ENCODE measurements at regions not wholly inside any gene's neighbourhood (a gene's known extent, or its start where the extent isn't known, plus 50 kb on each side); places are given as distances from the start of the nearest gene placed in this dataset.

DNA sequence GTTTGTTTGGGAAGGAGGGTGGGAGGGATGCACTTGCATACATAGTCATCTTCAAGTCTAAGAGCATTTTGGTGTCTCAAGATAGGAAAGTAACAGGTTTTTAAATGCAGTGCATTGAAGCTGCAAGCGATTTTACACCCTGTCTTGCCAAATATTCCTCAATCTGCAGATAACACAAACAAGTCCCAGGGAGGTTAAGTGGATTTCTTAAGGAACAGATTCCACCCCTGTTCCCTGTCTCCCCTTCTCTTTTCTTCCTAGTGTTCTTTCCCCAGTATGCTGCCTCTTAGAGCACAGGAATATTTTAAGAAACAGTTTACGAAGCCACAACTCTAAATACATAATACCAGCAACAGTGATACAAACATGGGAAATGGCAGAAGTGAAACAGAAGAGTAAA is 389.9 kb downstream of the PLPP3 start:
- TF ChIP-seq POLR2AphosphoS5 (IDR thresholded peaks at IDR 0.05; ENCODE audit: low read depth) (no peak), CTCF (IDR thresholded peaks at IDR 0.05; ENCODE audit: insufficient read depth, low read length) (no peak), GABPA (IDR thresholded peaks at IDR 0.05; ENCODE audit: low read depth) (no peak), REST (IDR thresholded peaks at IDR 0.05; ENCODE audit: insufficient replicate concordance, low read depth) (no peak), SPI1 (IDR thresholded peaks at IDR 0.05; ENCODE audit: borderline replicate concordance, low read depth) (no peak)
